Vagina (tissue), 2 donors: ENCODE measurements at regions not wholly inside any gene's neighbourhood (a gene's known extent, or its start where the extent isn't known, plus 50 kb on each side); places are given as distances from the start of the nearest gene placed in this dataset.

Source experiments
- CTCF ChIP-seq, 3 experiments: fragments of 450-650 bp in 2 of 3; fragments of 200-600 bp in 1 of 3; sonication (generic) in 1 of 3; IDR thresholded peaks; one replicate each; pipeline ENCODE4 v1.5.1; 2017 to 2019; ENCODE audit warnings: antibody characterized with exemption in 3 of 3, mild to moderate bottlenecking in 2 of 3, moderate library complexity in 2 of 3
- POLR2A ChIP-seq, 2 donors: fragments of 450-650 bp; IDR thresholded peaks; one replicate each; pipeline ENCODE4 v1.6.1; 2017; ENCODE audit warnings: antibody characterized with exemption in 2 of 2, mild to moderate bottlenecking in 2 of 2, moderate library complexity in 2 of 2
- POLR2AphosphoS5 ChIP-seq, 2 donors: sonication (generic); formaldehyde crosslinking; IDR thresholded peaks; one replicate each; pipeline ENCODE4 v1.9.0; 2017; ENCODE audit warnings: antibody characterized with exemption in 2 of 2, mild to moderate bottlenecking in 2 of 2, low read depth in 1 of 2; ENCODE audit not compliant: insufficient read depth in 1 of 2

- no peak for TF ChIP-seq CTCF (IDR thresholded peaks at IDR 0.05)
- TF ChIP-seq POLR2A (IDR thresholded peaks at IDR 0.05), result no peak
- no peak for TF ChIP-seq POLR2AphosphoS5 (IDR thresholded peaks at IDR 0.05; ENCODE audit: insufficient read depth in 1 of 2, low read depth in 1 of 2)
Observed at GRCh38 chr18:38444971-38445803, 879.6 kb upstream of the CELF4 start.
